ENCODE measurements at regions not wholly inside any gene's neighbourhood (a gene's known extent, or its start where the extent isn't known, plus 50 kb on each side); places are given as distances from the start of the nearest gene placed in this dataset.

GRCh38 chr6:56864171-56864616 lies 90.7 kb upstream of the BEND6 start:
- TF ChIP-seq GATA3 (IDR thresholded peaks at IDR 0.05; ENCODE audit: low read depth, low read length) (no peak), GATA2 (IDR thresholded peaks at IDR 0.05; ENCODE audit: low read depth, low read length) (no peak)
